Heart left ventricle (tissue), 13 donors: ENCODE measurements at regions not wholly inside any gene's neighbourhood (a gene's known extent, or its start where the extent isn't known, plus 50 kb on each side); places are given as distances from the start of the nearest gene placed in this dataset.

ENCODE experiments used
- CTCF ChIP-seq, 12 donors: fragments of 200-600 bp; sonication (generic) in 4 of 12; IDR thresholded peaks; one replicate each; pipeline versions ENCODE4 v1.5.0 to v1.8.0; 2018 to 2022; ENCODE audit warnings: antibody characterized with exemption in 12 of 12, mild to moderate bottlenecking in 5 of 12
- POLR2A ChIP-seq, 2 donors: fragments of 450-650 bp; IDR thresholded peaks; one replicate each; pipeline ENCODE4 v1.6.1; 2017; ENCODE audit warnings: antibody characterized with exemption in 2 of 2, mild to moderate bottlenecking in 2 of 2, moderate library complexity in 2 of 2
- donor health status: ischemic (EF 13 %, LVEDD 7.1; RV severe dilation, severe dysfunction).
- donor health status: DM: no; HTN: yes; CAD: no.
- donor health status: DM: no; HTN: no; CAD: no.
- donor health status: ischemic (EF 25% LVEDD 6.9; RV normal size, moderate dysfunction).
- donor health status: ischemic (EF 25% LVEDD 5.7; RV mildly dilated, moderate dysfunction).
- donor health status: ischemic (EF 35%, LVEDD 5.7; RV mildly dilated, moderate dysfunction).
- donor health status: nonischemic (EF 11% LVEDD 7.7; RV severe dilation, severe dysfunction).
- donor health status: DM: yes; HTN: yes; CAD: no.
- donor health status: PGD.
- donor health status: ischemic (EF 29% LVEDD 5.4; RV normal size, mild dysfunction).
- donor health status: nonischemic (EF 23%, LVEDD 6.1; RV moderate dilation, normal function).

- TF ChIP-seq CTCF (IDR thresholded peaks at IDR 0.05): no peak
- no peak for TF ChIP-seq POLR2A (IDR thresholded peaks at IDR 0.05)
Observed at GRCh38 chr12:93100610-93101009, 171.5 kb upstream of the EEA1 start.
